CD4-positive, alpha-beta T cell (primary cell): ENCODE measurements at regions not wholly inside any gene's neighbourhood (a gene's known extent, or its start where the extent isn't known, plus 50 kb on each side); places are given as distances from the start of the nearest gene placed in this dataset.
A peak's percentile ranks its signal among the peaks of the same experiment; 100 is the strongest.

ENCODE experiments used
- ATAC-seq: fragments of 200-7000 bp; cut with Tn5 transposase; one replicate; pipeline ENCODE4 v1.10.0; 2022; ENCODE audit warnings: mild to moderate bottlenecking; ENCODE audit not compliant: poor library complexity
- CTCF ChIA-PET: fragments of 350-600 bp; sonication (Branson Sonifier 250); formaldehyde crosslinking; loops from one replicate; lab custom pipeline; 2021; ENCODE audit warnings: antibody characterized with exemption, inconsistent platforms; lab: Charles Lee
- POLR2A ChIA-PET: fragments of 350-600 bp; sonication (Branson Sonifier 250); formaldehyde crosslinking; loops from one replicate; lab custom pipeline; 2021; ENCODE audit warnings: antibody characterized with exemption, inconsistent platforms; lab: Charles Lee
- DNase-seq, 14 experiments: peaks; one replicate each; pipeline ENCODE4 v3.0.0-alpha.2; 2013 to 2020; ENCODE audit warnings: mixed read lengths in 2 of 14
- H3K27ac ChIP-seq, 2 donors: one replicate each; pipeline versions ENCODE4 v1.5.1 to v1.7.0; 2013; ENCODE audit warnings: low read length in 2 of 2, low read depth in 1 of 2, mild to moderate bottlenecking in 1 of 2
- H3K27me3 ChIP-seq, 2 experiments: 1 replicate in 1 of 2; 2 replicates in 1 of 2; pipeline versions ENCODE4 v1.6.1 to v1.7.0; 2013; ENCODE audit warnings: low read length in 2 of 2, control low read depth in 1 of 2, mild to moderate bottlenecking in 1 of 2, moderate library complexity in 1 of 2; ENCODE audit not compliant: insufficient read depth in 2 of 2, control insufficient read depth in 1 of 2
- H3K36me3 ChIP-seq: one replicate; pipeline ENCODE4 v1.6.1; 2013; ENCODE audit warnings: low read length, control low read depth; ENCODE audit not compliant: insufficient read depth
- H3K4me1 ChIP-seq: one replicate; pipeline ENCODE4 v1.6.1; 2013; ENCODE audit warnings: low read length, control low read depth; ENCODE audit not compliant: insufficient read depth
- H3K4me3 ChIP-seq: one replicate; pipeline ENCODE4 v1.5.1; 2013; ENCODE audit warnings: mild to moderate bottlenecking, low read length, moderate library complexity
- H3K9me3 ChIP-seq, 2 experiments: 1 replicate in 1 of 2; 2 replicates in 1 of 2; pipeline versions ENCODE4 v1.6.1 to v1.7.0; 2013; ENCODE audit warnings: low read length in 2 of 2, mild to moderate bottlenecking in 2 of 2, control low read depth in 1 of 2, moderate library complexity in 1 of 2; ENCODE audit not compliant: control insufficient read depth in 1 of 2, insufficient read depth in 1 of 2
- H3K27ac Mint-ChIP-seq: one replicate; pipeline ENCODE4 v1.8.0; 2020; ENCODE audit warnings: mixed read lengths
- H3K27me3 Mint-ChIP-seq: one replicate; pipeline ENCODE4 v1.8.0; 2021; ENCODE audit warnings: mixed read lengths
- H3K36me3 Mint-ChIP-seq: one replicate; pipeline ENCODE4 v1.8.0; 2021; ENCODE audit warnings: low read depth, mixed read lengths
- H3K4me1 Mint-ChIP-seq: one replicate; pipeline ENCODE4 v1.8.0; 2021; ENCODE audit warnings: low read depth, mixed read lengths
- H3K4me3 Mint-ChIP-seq: one replicate; pipeline ENCODE4 v1.8.0; 2020; ENCODE audit warnings: mild to moderate bottlenecking, mixed read lengths
- H3K9me3 Mint-ChIP-seq: one replicate; pipeline ENCODE4 v1.8.0; 2020; ENCODE audit warnings: mixed read lengths
- CTCF ChIP-seq: fragments of 200-600 bp; IDR thresholded peaks from one replicate; pipeline ENCODE4 v1.8.0; 2022; ENCODE audit warnings: antibody characterized with exemption, mild to moderate bottlenecking
- intact Hi-C, 2 experiments: fragments of 100-400 bp; cut with DNase I in 1 of 2; cut with micrococcal nuclease in 1 of 2; formaldehyde crosslinking; loops; one replicate each; pipeline versions ENCODE4 v1.15.1 to v1.9.0; 2023 to 2025; cut with DNase I, micrococcal nuclease

DNA sequence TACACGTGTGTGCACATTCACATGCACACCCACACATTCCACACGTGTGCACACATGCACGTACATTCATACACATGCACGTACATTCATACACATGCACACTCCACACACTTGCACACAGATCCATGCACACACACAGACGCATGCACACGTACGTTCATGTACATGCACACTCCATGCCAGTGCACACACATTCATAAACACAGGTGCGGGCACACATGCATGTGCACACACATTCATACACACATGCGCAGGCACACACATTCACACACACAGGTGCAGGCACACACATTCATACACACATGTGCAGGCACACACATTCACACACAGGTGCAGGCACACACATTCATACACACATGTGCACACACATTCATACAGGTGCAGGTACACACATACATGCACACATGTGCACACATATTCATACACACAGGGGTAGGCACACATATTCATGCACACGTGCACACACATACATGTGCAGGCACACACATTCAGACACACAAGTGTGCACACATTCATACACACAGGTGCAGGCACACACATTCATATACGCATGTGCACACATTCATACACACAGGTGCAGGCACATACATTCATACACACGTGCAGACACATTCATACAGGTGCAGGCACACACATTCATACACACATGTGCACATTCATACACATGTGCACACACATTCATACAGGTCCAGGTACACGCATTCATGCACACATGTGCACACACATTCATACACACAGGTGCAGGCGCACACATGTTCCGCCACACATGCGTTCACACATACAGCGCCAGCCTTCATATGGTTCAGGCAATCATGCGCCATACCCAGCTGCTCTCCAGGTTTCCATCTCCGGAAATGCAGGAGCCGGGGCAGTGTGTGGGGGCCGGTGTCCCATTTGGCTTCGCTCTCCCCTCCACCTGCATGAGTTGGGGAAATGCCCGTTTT lies 124.8 kb downstream of the HMX1 start:
- Histone ChIP-seq H3K27ac (no peak overlapping the region), H3K36me3 (no peaks in the 10 kb centered on the region), H3K4me1 (no peaks in the 10 kb centered on the region), H3K4me3 (no peak overlapping the region), H3K27me3 (peaks cover 0 to 5% of the 10 kb centered on the region in 2 experiments), H3K9me3 (peaks cover 0 to 37% of the 10 kb centered on the region in 2 experiments)
- Mint-ChIP-seq H3K4me3 (no peak overlapping the region), H3K36me3 (no peaks in the 10 kb centered on the region), H3K4me1 (no peaks in the 10 kb centered on the region), H3K9me3 (no peaks in the 10 kb centered on the region), H3K27me3 (peaks cover 7% of the 10 kb centered on the region), H3K27ac (no peak overlapping the region)
- TF ChIP-seq CTCF: no peak
- DNase-seq (peak in 1 of 14 experiments; percentile 16), ATAC-seq (no peak)
- CTCF ChIA-PET: no interaction called here
- intact Hi-C loops: no loop called here
- POLR2A ChIA-PET: no interaction called here

DNA sequence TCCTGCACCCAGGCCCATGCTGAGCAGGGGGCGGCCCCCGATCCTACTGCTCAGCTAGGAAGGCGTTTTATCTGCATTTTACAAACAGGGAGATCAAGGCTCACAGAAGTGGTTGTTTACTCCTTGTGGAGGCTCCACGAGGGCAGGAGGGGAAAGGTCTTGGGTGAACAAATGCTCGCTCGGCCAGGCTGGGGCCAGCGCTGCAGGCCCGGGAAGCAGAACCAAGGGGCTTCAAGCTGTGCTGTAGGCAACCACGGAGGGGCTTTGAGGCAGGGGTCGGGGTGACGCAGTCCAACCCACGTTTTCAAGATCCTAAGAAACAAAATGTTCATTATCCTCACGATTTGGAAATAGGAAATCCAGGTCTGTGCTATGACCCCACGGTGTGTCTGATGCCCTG lies 125.8 kb downstream of the HMX1 start:
- H3K36me3 ChIP-seq: no peaks in the 10 kb centered on the region
- H3K9me3 Mint-ChIP-seq: no peaks in the 10 kb centered on the region
- no peak overlapping the region for H3K4me3 Mint-ChIP-seq
- no peaks in the 10 kb centered on the region for H3K4me1 Mint-ChIP-seq
- DNase-seq (peak in 1 of 14 experiments; percentile 24), ATAC-seq (no peak)
- peaks cover 0 to 37% of the 10 kb centered on the region in 2 experiments for H3K9me3 ChIP-seq
- no peaks in the 10 kb centered on the region for H3K36me3 Mint-ChIP-seq
- intact Hi-C loops: no loop called here
- H3K4me3 ChIP-seq: no peak overlapping the region
- TF ChIP-seq CTCF: no peak
- H3K27ac Mint-ChIP-seq: no peak overlapping the region
- H3K27me3 ChIP-seq: peaks cover 0 to 5% of the 10 kb centered on the region in 2 experiments
- ChIA-PET POLR2A (no interaction called here), CTCF (no interaction called here)
- peaks cover 7% of the 10 kb centered on the region for H3K27me3 Mint-ChIP-seq
- no peaks in the 10 kb centered on the region for H3K4me1 ChIP-seq
- no peak overlapping the region for H3K27ac ChIP-seq

DNA sequence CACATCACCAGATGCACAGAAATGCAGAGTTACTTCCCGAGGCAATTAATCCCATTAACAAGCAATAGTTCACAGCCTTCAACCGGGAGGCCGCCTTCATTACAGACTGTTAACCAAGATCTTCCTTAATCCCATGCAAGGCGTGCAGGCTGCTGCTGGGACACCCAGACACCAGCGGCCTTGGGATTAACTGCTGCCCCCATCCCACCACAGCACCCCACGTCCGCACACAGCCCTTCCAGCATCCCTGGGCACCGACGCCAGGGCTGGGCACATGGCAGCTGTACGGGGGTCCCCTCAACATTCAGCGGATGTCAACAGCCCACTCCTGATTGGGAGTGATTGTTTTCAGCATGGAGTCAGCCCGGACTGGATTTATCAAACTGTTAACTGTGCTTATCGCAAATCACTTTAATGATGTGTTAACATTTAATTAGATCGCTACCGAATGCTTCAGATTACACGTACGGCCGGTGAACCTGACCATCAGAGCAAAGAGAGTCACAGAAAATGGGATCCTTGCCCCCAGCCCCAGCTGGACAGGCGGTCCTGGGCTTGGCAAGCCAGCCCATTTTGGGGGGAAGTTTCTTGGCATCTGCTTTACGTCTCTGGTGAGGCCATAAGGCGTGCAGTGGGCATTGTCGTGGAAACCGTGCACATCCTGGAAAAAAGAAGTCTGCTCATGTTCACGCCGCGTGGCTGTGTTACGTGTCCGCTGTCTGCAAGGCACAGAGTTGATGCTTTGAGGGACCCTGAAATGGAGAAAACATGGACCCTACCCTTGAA lies 126.4 kb downstream of the HMX1 start:
- ChIA-PET CTCF (no interaction called here), POLR2A (no interaction called here)
- Mint-ChIP-seq H3K4me3 (no peak overlapping the region), H3K27ac (no peak overlapping the region), H3K36me3 (no peaks in the 10 kb centered on the region), H3K27me3 (peaks cover 7% of the 10 kb centered on the region), H3K9me3 (no peaks in the 10 kb centered on the region), H3K4me1 (no peaks in the 10 kb centered on the region)
- DNase-seq (peak in 1 of 14 experiments; percentile 22), ATAC-seq (no peak)
- Histone ChIP-seq H3K27ac (no peak overlapping the region), H3K4me1 (no peaks in the 10 kb centered on the region), H3K4me3 (no peak overlapping the region), H3K36me3 (no peaks in the 10 kb centered on the region), H3K9me3 (peaks cover 0 to 40% of the 10 kb centered on the region in 2 experiments), H3K27me3 (peaks cover 0 to 5% of the 10 kb centered on the region in 2 experiments)
- intact Hi-C loops: no loop called here
- no peak for TF ChIP-seq CTCF
